H9 (cell line): ENCODE measurements at regions not wholly inside any gene's neighbourhood (a gene's known extent, or its start where the extent isn't known, plus 50 kb on each side); places are given as distances from the start of the nearest gene placed in this dataset.

Experiments
- DNase-seq: peaks from one replicate; pipeline ENCODE4 v3.0.0-alpha.2; 2017
- H2AFZ ChIP-seq: one replicate; pipeline ENCODE4 v1.6.1; 2013; ENCODE audit warnings: mild to moderate bottlenecking, low read length, control low read depth, moderate library complexity
- H2AK5ac ChIP-seq: 2 replicates; pipeline ENCODE4 v1.6.1; 2013; ENCODE audit warnings: low read length, control low read depth, mixed read lengths; ENCODE audit not compliant: insufficient read length
- H2BK120ac ChIP-seq: one replicate; pipeline ENCODE4 v1.6.1; 2013; ENCODE audit warnings: low read depth, mild to moderate bottlenecking, low read length, control low read depth, inconsistent platforms; ENCODE audit not compliant: poor library complexity, severe bottlenecking
- H2BK12ac ChIP-seq: 2 replicates; pipeline ENCODE4 v1.6.1; 2013; ENCODE audit warnings: low read length, control low read depth, mixed read lengths, low read depth; ENCODE audit not compliant: insufficient read length
- H2BK15ac ChIP-seq: 2 replicates; pipeline ENCODE4 v1.6.1; 2013; ENCODE audit warnings: low read depth, low read length, control low read depth
- H2BK20ac ChIP-seq: one replicate; pipeline ENCODE4 v1.6.1; 2013; ENCODE audit warnings: low read depth, mild to moderate bottlenecking, low read length, control low read depth, inconsistent platforms; ENCODE audit not compliant: poor library complexity, severe bottlenecking
- H2BK5ac ChIP-seq: 2 replicates; pipeline ENCODE4 v1.6.1; 2013; ENCODE audit warnings: low read length, control low read depth, mixed read lengths; ENCODE audit not compliant: insufficient read length
- H3K14ac ChIP-seq: 2 replicates; pipeline ENCODE4 v1.6.1; 2013; ENCODE audit warnings: low read length, control low read depth; ENCODE audit not compliant: insufficient read depth
- H3K18ac ChIP-seq: 2 replicates; pipeline ENCODE4 v1.6.1; 2013; ENCODE audit warnings: low read depth, mild to moderate bottlenecking, mixed read lengths, low read length, control low read depth; ENCODE audit not compliant: insufficient read length
- H3K23ac ChIP-seq: 2 replicates; pipeline ENCODE4 v1.6.1; 2013; ENCODE audit warnings: low read length, control low read depth, mixed read lengths, low read depth; ENCODE audit not compliant: insufficient read length
- H3K23me2 ChIP-seq: 2 replicates; pipeline ENCODE4 v1.6.1; 2013; ENCODE audit warnings: low read depth, mild to moderate bottlenecking, mixed read lengths, low read length, control low read depth; ENCODE audit not compliant: insufficient read length, poor library complexity, severe bottlenecking
- H3K27ac ChIP-seq: 2 replicates; pipeline ENCODE4 v1.5.1; 2013; ENCODE audit warnings: low read length, control low read depth, mixed read lengths, low read depth; ENCODE audit not compliant: insufficient read length
- H3K27me3 ChIP-seq: 2 replicates; pipeline ENCODE4 v1.6.1; 2013; ENCODE audit warnings: low read length, control low read depth, inconsistent platforms; ENCODE audit not compliant: insufficient read depth
- H3K4ac ChIP-seq: 2 replicates; pipeline ENCODE4 v1.6.1; 2013; ENCODE audit warnings: low read depth, mild to moderate bottlenecking, control low read depth, inconsistent platforms, low read length, moderate library complexity
- H3K4me1 ChIP-seq: 2 replicates; pipeline ENCODE4 v1.6.1; 2013; ENCODE audit warnings: low read length, control low read depth, inconsistent platforms; ENCODE audit not compliant: insufficient read depth
- H3K4me2 ChIP-seq: 2 replicates; pipeline ENCODE4 v1.6.1; 2013; ENCODE audit warnings: low read length, control low read depth, mixed read lengths; ENCODE audit not compliant: insufficient read length, insufficient read depth
- H3K56ac ChIP-seq: 2 replicates; pipeline ENCODE4 v1.6.1; 2013; ENCODE audit warnings: low read depth, mild to moderate bottlenecking, mixed read lengths, low read length, control low read depth; ENCODE audit not compliant: insufficient read length
- H3K79me1 ChIP-seq: 2 replicates; pipeline ENCODE4 v1.6.1; 2013; ENCODE audit warnings: low read depth, mild to moderate bottlenecking, moderate library complexity, low read length, control low read depth, inconsistent platforms; ENCODE audit not compliant: insufficient read depth, poor library complexity, severe bottlenecking
- H3K79me2 ChIP-seq: 2 replicates; pipeline ENCODE4 v1.6.1; 2013; ENCODE audit warnings: low read length, control low read depth, inconsistent platforms; ENCODE audit not compliant: insufficient read depth
- H3K9ac ChIP-seq: 2 replicates; pipeline ENCODE4 v1.6.1; 2013; ENCODE audit warnings: low read length, control low read depth, mixed read lengths; ENCODE audit not compliant: insufficient read length; ENCODE audit errors: extremely low read depth
- H3K9me3 ChIP-seq: one replicate; pipeline ENCODE4 v1.6.1; 2013; ENCODE audit warnings: low read depth, low read length, inconsistent platforms; ENCODE audit not compliant: control insufficient read depth
- H3T11ph ChIP-seq: one replicate; pipeline ENCODE4 v1.6.1; 2013; ENCODE audit warnings: mild to moderate bottlenecking, low read length, control low read depth, inconsistent platforms
- H4K20me1 ChIP-seq: one replicate; pipeline ENCODE4 v1.6.1; 2013; ENCODE audit not compliant: control insufficient read depth, insufficient read length, insufficient read depth
- H4K5ac ChIP-seq: 2 replicates; pipeline ENCODE4 v1.6.1; 2013; ENCODE audit warnings: low read depth, mild to moderate bottlenecking, mixed read lengths, low read length, control low read depth; ENCODE audit not compliant: insufficient read length
- H4K8ac ChIP-seq: replicated peaks from 2 replicates; pipeline ENCODE4 v1.6.1; 2013; ENCODE audit warnings: low read length, control low read depth, mixed read lengths, low read depth; ENCODE audit not compliant: insufficient read length
- H4K91ac ChIP-seq: 2 replicates; pipeline ENCODE4 v1.6.1; 2013; ENCODE audit warnings: low read depth, mild to moderate bottlenecking, moderate library complexity, mixed read lengths, low read length, control low read depth; ENCODE audit not compliant: insufficient read length
- H3K27ac Mint-ChIP-seq, 3 experiments: 2 replicates in 2 of 3; 3 replicates in 1 of 3; pipeline ENCODE4 v1.8.0; 2020 to 2021; ENCODE audit warnings: mixed read lengths in 3 of 3, mild to moderate bottlenecking in 1 of 3, moderate library complexity in 1 of 3
- H3K27me3 Mint-ChIP-seq: 2 replicates; pipeline ENCODE4 v1.8.0; 2021; ENCODE audit warnings: low read depth, mild to moderate bottlenecking, moderate library complexity, mixed read lengths
- H3K36me3 Mint-ChIP-seq, 3 experiments: 2 replicates in 2 of 3; 3 replicates in 1 of 3; pipeline ENCODE4 v1.8.0; 2020 to 2021; ENCODE audit warnings: low read depth in 3 of 3, mixed read lengths in 3 of 3; ENCODE audit not compliant: insufficient read depth in 1 of 3
- H3K4me1 Mint-ChIP-seq, 2 experiments: 2 replicates each; pipeline ENCODE4 v1.8.0; 2020; ENCODE audit warnings: mixed read lengths in 2 of 2
- H3K4me3 Mint-ChIP-seq, 2 experiments: 2 replicates in 1 of 2; 3 replicates in 1 of 2; pipeline ENCODE4 v1.8.0; 2020 to 2021; ENCODE audit warnings: mild to moderate bottlenecking in 2 of 2, mixed read lengths in 2 of 2, moderate library complexity in 1 of 2
- H3K9me3 Mint-ChIP-seq, 2 experiments: 2 replicates in 1 of 2; 3 replicates in 1 of 2; pipeline ENCODE4 v1.8.0; 2020; ENCODE audit warnings: mild to moderate bottlenecking in 2 of 2, mixed read lengths in 2 of 2, moderate library complexity in 1 of 2
- CTCF ChIP-seq: fragments of 200-600 bp; sonication (generic); conservative IDR thresholded peaks from 3 replicates; pipeline ENCODE4 v1.8.0; 2021; ENCODE audit warnings: antibody characterized with exemption, mild to moderate bottlenecking
- WGBS: extraction: QIAGEN DNeasy Blood & Tissue Kit; methylation state at CpG from one replicate; pipeline ENCODE4 v1.1.7; 2013; ENCODE audit warnings: missing lambda C conversion rate, low lambda C conversion rate, mixed read lengths; ENCODE audit not compliant: insufficient read length; ENCODE audit errors: extremely low coverage; 5-methylcytosine and 5-hydroxymethylcytosine counted together

- Histone ChIP-seq H3K14ac (no peak overlapping the region; the same call in 1 of the 2 replicates), H3K4me2 (no peak overlapping the region), H3K56ac (no peak overlapping the region), H4K91ac (peak overlapping the region; percentile 29), H3K23ac (no peak overlapping the region), H3K9me3 (no peaks in the 10 kb centered on the region), H3K4ac (no peak overlapping the region), H3K23me2 (no peaks in the 10 kb centered on the region), H3K4me1 (peaks cover 26% of the 10 kb centered on the region; the same call in 1 of the 2 replicates), H2BK12ac (no peak overlapping the region), H3K18ac (no peak overlapping the region), H3K79me2 (no peaks in the 10 kb centered on the region), H3K9ac (no peak overlapping the region), H2BK5ac (no peak overlapping the region), H2AFZ (no peak overlapping the region), H3K27me3 (no peaks in the 10 kb centered on the region), H3K79me1 (no peaks in the 10 kb centered on the region), H4K20me1 (no peaks in the 10 kb centered on the region), H2BK120ac (no peak overlapping the region), H2BK20ac (no peak overlapping the region), H3T11ph (no peak overlapping the region), H3K27ac (no peak overlapping the region), H2AK5ac (no peak overlapping the region), H4K8ac (no peak overlapping the region), H2BK15ac (no peak overlapping the region), H4K5ac (no peak overlapping the region)
- peak overlapping the region in 1 of 3 experiments; percentile 62; a peak in 2 of 7 replicates for H3K27ac Mint-ChIP-seq
- peak; percentile 34 for DNase-seq
- TF ChIP-seq CTCF: peak; percentile 40; the same call in 2 of the 3 replicates
- no peaks in the 10 kb centered on the region; a peak in 2 of 7 replicates for H3K36me3 Mint-ChIP-seq
- no peaks in the 10 kb centered on the region for H3K27me3 Mint-ChIP-seq
- H3K4me1 Mint-ChIP-seq: peaks cover 57% of the 10 kb centered on the region in 2 experiments
- no peaks in the 10 kb centered on the region for H3K9me3 Mint-ChIP-seq
- WGBS: no CpG with 5 or more reads among the region's 2 CpGs
- H3K4me3 Mint-ChIP-seq: no peak overlapping the region
Observed at GRCh38 chr19:31416548-31416947, 67.3 kb upstream of the TSHZ3 start.
